K562 (cell line): ENCODE measurements at regions not wholly inside any gene's neighbourhood (a gene's known extent, or its start where the extent isn't known, plus 50 kb on each side); places are given as distances from the start of the nearest gene placed in this dataset.

Source experiments
- CXXC5 ChIP-seq: fragments of 250-450 bp; sonication (Bioruptor Pico); IDR thresholded peaks from 2 replicates; pipeline ENCODE4 v1.8.0; 2022; ENCODE audit warnings: inconsistent platforms, mild to moderate bottlenecking, moderate library complexity
- GABPA ChIP-seq: fragments of 200-800 bp; sonication (Bioruptor generic); conservative IDR thresholded peaks from 2 replicates; pipeline ENCODE4 v1.6.1; 2016; ENCODE audit warnings: low read depth, missing genetic modification characterization, missing compliant biosample characterization
- KDM4B ChIP-seq, 2 experiments: fragments of 450-650 bp in 1 of 2; sonication (generic) in 1 of 2; IDR thresholded peaks; 2 replicates each; pipeline ENCODE4 v1.6.1; 2016 to 2017; ENCODE audit warnings: borderline replicate concordance in 2 of 2, antibody characterized with exemption in 1 of 2, low read depth in 1 of 2, mild to moderate bottlenecking in 1 of 2
- MCM2 ChIP-seq: fragments of 450-650 bp; IDR thresholded peaks from 2 replicates; pipeline ENCODE4 v1.6.1; 2017; ENCODE audit warnings: low read depth, mild to moderate bottlenecking
- NEUROD1 ChIP-seq: fragments of 150-350 bp; IDR thresholded peaks from 2 replicates; pipeline ENCODE4 v1.6.1; 2014; ENCODE audit warnings: borderline replicate concordance, low read length, low read depth; ENCODE audit not compliant: partially characterized antibody
- PHTF2 ChIP-seq: fragments of 250-450 bp; sonication (Bioruptor Pico); IDR thresholded peaks from 2 replicates; pipeline ENCODE4 v1.5.0; 2021; ENCODE audit warnings: mild to moderate bottlenecking
- RREB1 ChIP-seq: fragments of 250-450 bp; sonication (Bioruptor Pico); IDR thresholded peaks from 2 replicates; pipeline ENCODE4 v1.4.0; 2020
- SOX6 ChIP-seq: fragments of 450-650 bp; IDR thresholded peaks from 2 replicates; pipeline ENCODE4 v1.6.1; 2014; ENCODE audit warnings: mild to moderate bottlenecking
- TEAD4 ChIP-seq, 2 experiments: sonication (generic) in 1 of 2; formaldehyde crosslinking in 1 of 2; IDR thresholded peaks; 2 replicates each; pipeline versions ENCODE4 v1.6.1 to v1.8.0; 2012 to 2022; ENCODE audit warnings: borderline replicate concordance in 1 of 2, inconsistent platforms in 1 of 2, low read length in 1 of 2, mild to moderate bottlenecking in 1 of 2, missing genetic modification reagents in 1 of 2
- YBX1 ChIP-seq: fragments of 450-650 bp; IDR thresholded peaks from 2 replicates; pipeline ENCODE4 v1.7.1; 2016; ENCODE audit warnings: mild to moderate bottlenecking
- ZFX ChIP-seq: sonication (generic); formaldehyde crosslinking; IDR thresholded peaks from 2 replicates; pipeline ENCODE4 v1.8.0; 2022; ENCODE audit warnings: mild to moderate bottlenecking, missing genetic modification reagents, moderate library complexity
- ZNF586 ChIP-seq: fragments of 450-650 bp; formaldehyde crosslinking; conservative IDR thresholded peaks from 2 replicates; pipeline ENCODE4 v1.4.0; 2020; ENCODE audit warnings: mild to moderate bottlenecking, moderate library complexity
- ZNF830 ChIP-seq: fragments of 250-450 bp; sonication (Bioruptor Pico); IDR thresholded peaks from 2 replicates; pipeline ENCODE4 v1.5.0; 2021; ENCODE audit warnings: mild to moderate bottlenecking
- TF ChIP-seq, protein P1 (sequence below): fragments of 450-650 bp; IDR thresholded peaks from 2 replicates; pipeline ENCODE4 v1.6.1; 2017; ENCODE audit warnings: antibody characterized with exemption, mild to moderate bottlenecking
- TF ChIP-seq, protein P2 (sequence below): fragments of 250-450 bp; sonication (Bioruptor Pico); IDR thresholded peaks from 2 replicates; pipeline ENCODE4 v1.5.1; 2021; ENCODE audit warnings: mild to moderate bottlenecking

DNA sequence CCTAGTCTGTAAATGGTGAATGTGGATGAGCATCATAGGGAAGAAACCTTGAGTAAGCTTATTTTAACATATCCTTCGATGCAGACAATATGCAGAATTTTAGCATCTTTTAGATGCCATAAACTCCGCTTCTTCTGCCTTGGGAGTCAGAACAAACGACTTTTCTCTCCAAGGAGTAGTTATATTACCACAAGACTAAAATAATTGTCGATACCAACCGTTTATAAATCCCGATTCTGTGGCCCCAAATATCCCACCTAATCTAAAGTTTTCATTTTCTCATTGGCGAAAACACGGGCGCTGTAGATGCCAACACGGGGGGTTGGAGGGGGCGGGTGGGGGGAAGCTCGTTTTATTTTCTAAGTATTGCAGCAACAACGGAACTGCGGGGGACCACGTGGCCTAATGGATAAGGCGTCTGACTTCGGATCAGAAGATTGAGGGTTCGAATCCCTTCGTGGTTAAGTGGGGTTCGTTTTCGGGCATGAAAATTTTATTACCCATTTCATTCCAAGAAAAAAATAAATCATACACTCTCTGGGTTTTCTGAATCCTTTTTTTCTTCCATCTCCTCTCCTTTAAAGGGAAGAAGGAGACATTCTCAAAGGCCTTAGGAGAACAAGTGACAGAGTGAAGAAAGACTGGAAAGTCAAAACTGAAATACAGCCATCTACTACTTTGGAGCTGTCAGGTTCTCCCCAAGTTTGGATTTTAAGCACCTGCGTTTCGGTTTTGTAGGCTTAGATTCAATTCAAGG, 65.5 kb upstream of the BTN3A2 start (continued):
- TF ChIP-seq, protein P1, sequence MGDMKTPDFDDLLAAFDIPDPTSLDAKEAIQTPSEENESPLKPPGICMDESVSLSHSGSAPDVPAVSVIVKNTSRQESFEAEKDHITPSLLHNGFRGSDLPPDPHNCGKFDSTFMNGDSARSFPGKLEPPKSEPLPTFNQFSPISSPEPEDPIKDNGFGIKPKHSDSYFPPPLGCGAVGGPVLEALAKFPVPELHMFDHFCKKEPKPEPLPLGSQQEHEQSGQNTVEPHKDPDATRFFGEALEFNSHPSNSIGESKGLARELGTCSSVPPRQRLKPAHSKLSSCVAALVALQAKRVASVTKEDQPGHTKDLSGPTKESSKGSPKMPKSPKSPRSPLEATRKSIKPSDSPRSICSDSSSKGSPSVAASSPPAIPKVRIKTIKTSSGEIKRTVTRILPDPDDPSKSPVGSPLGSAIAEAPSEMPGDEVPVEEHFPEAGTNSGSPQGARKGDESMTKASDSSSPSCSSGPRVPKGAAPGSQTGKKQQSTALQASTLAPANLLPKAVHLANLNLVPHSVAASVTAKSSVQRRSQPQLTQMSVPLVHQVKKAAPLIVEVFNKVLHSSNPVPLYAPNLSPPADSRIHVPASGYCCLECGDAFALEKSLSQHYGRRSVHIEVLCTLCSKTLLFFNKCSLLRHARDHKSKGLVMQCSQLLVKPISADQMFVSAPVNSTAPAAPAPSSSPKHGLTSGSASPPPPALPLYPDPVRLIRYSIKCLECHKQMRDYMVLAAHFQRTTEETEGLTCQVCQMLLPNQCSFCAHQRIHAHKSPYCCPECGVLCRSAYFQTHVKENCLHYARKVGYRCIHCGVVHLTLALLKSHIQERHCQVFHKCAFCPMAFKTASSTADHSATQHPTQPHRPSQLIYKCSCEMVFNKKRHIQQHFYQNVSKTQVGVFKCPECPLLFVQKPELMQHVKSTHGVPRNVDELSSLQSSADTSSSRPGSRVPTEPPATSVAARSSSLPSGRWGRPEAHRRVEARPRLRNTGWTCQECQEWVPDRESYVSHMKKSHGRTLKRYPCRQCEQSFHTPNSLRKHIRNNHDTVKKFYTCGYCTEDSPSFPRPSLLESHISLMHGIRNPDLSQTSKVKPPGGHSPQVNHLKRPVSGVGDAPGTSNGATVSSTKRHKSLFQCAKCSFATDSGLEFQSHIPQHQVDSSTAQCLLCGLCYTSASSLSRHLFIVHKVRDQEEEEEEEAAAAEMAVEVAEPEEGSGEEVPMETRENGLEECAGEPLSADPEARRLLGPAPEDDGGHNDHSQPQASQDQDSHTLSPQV: 0 out of 2 replicates have a peak, but pooled peaks have one; percentile 47
- TF ChIP-seq, protein P2, sequence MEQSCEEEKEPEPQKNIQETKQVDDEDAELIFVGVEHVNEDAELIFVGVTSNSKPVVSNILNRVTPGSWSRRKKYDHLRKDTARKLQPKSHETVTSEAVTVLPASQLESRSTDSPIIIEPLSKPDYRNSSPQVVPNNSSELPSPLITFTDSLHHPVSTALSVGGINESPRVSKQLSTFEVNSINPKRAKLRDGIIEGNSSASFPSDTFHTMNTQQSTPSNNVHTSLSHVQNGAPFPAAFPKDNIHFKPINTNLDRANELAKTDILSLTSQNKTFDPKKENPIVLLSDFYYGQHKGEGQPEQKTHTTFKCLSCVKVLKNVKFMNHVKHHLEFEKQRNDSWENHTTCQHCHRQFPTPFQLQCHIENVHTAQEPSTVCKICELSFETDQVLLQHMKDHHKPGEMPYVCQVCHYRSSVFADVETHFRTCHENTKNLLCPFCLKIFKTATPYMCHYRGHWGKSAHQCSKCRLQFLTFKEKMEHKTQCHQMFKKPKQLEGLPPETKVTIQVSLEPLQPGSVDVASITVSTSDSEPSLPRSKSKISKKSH (CRISPR knock-in tag): no peak
- TF ChIP-seq GABPA (tag): no peak
- no peak for TF ChIP-seq ZNF586 (CRISPR knock-in tag)
- TF ChIP-seq SOX6: 0 out of 2 replicates have a peak, but pooled peaks have one; percentile 11
- TF ChIP-seq PHTF2 (CRISPR knock-in tag): no peak
- TF ChIP-seq NEUROD1: no peak
- peak; percentile 55; the same call in 1 of the 2 replicates for TF ChIP-seq CXXC5 (CRISPR knock-in tag)
- TF ChIP-seq ZFX (CRISPR knock-in tag): peak; percentile 42; the same call in 1 of the 2 replicates
- TF ChIP-seq KDM4B (IDR thresholded peaks at IDR 0.05; ENCODE audit: borderline replicate concordance in 2 of 2, low read depth in 1 of 2): no peak
- no peak for TF ChIP-seq ZNF830
- no peak for TF ChIP-seq MCM2
- TF ChIP-seq YBX1: no peak
- TF ChIP-seq RREB1 (CRISPR knock-in tag): no peak
- TF ChIP-seq TEAD4 (IDR thresholded peaks at IDR 0.05; ENCODE audit: low read length): peak; percentile 13; the same call in 1 of the 2 replicates
- no peak for TF ChIP-seq TEAD4 (CRISPR knock-in tag; IDR thresholded peaks at IDR 0.05; ENCODE audit: borderline replicate concordance)
